Activated CD4-positive, CD25-positive, alpha-beta regulatory T cell (primary cell): ENCODE measurements at regions not wholly inside any gene's neighbourhood (a gene's known extent, or its start where the extent isn't known, plus 50 kb on each side); places are given as distances from the start of the nearest gene placed in this dataset.
"Not testable (repeated sequence)": the region's sequence is repeated elsewhere in the genome, so short reads cannot be mapped to it uniquely, and the experiment has no call there.

ENCODE experiments used
- DNase-seq, 4 experiments: peaks; one replicate each; lab custom pipeline; 2025; lab: John Stamatoyannopoulos, UW

DNA sequence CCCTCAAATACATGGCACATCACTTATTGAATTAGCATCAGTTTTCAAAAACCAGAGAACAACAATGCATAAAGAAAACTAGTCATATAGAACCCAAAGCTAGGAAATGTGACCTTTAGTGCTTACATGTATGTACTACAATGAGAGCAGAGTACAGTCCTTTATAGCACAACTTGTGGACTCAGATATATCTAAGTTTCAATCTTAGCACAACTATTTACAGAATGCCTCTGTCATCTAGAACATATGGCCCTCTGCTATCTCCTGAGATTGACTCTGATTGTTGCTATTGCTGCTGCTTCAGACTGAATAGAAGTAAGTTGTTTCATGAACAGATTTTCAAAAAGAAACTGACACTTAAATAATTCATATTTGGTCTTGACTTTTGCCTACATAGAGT is 1536.2 kb downstream of the EFNA5 start:
- DNase-seq, result no peak

DNA sequence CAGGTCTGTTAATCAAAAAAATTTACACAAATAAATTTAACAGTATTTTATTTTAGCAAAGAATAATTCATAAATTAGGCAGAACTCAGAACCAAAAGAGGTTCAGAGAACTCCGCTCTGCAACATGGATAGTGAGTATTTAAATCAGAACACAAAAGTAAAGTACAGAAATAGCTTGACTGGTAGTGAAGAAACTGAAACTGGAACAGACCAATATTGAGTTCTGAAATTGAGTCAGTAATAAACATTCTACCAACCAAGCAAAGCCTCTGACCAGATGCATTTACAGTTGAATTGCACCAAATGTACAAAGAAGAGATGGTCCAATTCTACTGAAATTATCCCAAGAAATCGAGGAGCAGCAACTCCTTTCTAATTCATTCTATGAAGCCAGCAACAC is 1542.8 kb downstream of the EFNA5 start:
- no peak for DNase-seq

DNA sequence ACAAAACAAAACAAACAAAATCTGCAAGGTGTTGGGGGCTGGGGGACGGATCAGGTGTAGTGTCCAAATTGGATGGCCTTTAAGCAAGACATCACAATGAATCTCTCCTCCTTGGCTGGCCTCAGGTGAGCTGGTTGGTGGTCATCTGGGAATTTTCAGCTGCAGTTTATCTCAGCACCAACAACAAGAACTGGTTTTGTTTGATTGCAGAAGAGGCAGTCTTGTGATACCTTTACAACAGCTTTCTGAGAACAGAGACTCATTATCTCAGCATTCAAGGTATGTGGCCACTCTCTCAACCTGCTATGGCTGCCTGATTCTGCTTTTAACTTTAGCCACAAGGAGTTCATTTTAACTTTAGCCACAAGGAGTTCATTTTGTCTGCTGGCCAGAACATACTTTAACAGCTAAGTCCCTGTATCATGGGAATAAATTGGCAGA is 1543.4 kb downstream of the EFNA5 start:
- no peak for DNase-seq

DNA sequence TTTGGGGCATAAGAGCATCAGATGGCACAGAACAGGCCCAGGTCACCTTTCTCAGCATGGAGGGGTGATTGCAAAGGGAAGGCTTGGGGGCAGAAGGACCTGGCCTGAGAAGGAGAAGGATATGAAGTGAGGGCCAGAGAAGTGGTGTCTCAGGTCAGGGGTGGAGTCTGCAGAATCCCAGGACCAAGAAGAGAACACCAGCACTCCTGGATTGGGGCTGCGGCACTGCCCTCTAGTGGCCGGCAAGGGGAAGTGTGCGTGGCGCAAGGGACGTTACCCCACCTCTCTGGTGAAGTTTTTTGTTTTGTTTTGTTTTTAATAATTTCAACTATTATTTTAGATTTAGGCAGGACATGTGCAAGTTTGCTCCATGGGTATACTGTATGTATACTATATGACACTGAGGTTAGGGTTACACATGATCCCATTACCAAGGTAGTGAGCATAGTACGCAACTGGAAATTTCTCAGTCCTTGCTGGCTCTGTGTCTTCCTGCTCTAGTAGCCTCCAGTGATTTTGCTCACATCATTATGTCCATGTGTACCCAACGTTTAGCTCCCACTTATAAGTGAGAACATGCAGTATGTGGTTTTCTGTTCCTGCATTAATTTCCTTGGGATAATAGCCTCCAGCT is 1548.6 kb downstream of the EFNA5 start:
- DNase-seq, result no peak

DNA sequence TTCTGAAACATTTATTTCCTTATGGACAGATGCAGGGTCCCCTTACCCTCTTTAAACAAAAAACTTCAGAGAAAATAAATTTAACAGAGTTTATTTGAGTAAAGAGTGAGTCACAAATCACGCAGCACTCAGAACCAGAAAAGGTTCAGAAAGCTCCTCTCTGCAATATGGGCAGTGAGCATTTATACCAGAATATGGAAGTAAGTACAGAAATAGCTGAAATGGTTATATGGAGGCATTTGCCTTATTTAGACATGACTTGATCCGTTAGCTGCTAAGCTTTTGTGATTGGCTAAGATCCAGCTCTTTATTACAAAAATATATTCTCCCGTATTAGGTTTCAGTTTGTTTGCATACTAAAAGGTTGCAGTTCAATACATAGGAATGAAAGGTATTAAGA is 1554.1 kb downstream of the EFNA5 start:
- DNase-seq, result no peak

DNA sequence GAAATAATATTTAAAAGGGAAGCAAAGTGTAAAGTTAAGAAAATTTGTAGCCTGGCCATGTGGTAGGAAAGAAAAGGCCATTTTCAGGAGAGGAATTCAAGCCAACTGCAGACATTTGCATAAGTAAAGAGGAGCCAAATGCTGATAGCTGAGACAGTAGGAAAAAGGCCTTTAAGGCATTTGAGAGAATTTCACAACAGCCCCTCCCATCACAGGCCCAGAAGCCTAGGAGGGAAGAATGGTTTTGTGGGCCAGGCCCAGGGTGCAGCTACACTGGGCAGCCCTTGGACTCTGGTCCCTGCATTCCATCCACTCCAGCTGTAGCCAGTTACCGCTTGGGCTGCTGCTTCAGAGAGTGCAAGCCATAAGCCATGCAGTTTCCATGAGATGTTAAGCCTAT is 1556.8 kb downstream of the EFNA5 start:
- DNase-seq, result no peak

DNA sequence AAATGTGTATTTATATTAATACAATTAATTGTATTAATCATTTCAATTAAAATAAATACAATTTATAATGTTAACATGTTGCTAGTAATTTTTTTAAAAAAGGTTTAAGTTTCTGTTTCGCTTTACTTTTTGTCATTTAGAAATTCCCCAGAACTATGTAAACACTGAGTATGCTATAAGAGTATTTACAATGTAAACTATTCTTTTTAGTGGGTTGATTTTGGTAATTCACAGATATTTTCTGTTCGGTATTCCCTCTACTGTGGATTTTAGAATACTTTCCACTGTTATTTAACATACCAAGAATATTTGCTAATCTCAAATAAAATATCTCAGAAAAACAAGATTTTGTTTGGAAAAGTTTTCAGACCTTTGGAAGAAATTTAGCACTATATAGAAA is 1564.4 kb downstream of the EFNA5 start:
- no peak for DNase-seq

DNA sequence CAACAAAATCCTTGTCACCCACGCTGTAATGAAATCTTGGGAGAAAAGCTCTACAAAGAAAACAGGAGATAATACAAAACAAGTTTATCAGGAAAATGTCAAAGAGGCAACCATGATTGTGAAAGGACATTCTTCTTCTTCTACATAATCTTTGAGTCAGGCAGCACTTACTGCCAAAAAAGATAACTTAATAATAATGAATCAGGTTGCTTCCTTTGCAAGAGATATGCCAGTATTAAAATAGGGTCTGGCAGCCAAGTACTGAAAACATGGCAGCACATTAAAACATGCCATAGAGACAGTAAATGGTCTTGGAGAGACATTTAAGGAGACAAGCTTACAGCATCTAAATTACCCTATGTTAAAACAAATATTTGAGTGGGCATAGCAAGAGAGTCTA is 1573.4 kb downstream of the EFNA5 start:
- no peak for DNase-seq

DNA sequence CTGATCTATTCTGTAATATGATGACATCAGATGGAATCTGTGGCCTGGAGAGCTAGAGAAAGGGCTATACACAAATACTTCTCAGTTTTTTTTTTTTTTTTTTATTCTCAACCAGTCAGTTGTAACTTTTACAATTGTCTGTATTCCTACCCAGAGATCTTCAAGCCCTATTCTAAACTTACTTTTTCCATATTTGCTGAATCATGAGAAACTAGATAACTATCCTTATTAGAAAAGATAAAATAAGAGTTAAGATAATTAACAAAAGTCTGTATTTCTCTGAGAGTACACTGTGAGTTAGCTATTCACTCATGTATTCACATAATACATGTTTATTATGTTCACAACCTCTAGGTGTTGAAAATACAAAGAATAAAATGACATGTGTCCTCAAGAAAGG is 1575.9 kb downstream of the EFNA5 start:
- no peak for DNase-seq

DNA sequence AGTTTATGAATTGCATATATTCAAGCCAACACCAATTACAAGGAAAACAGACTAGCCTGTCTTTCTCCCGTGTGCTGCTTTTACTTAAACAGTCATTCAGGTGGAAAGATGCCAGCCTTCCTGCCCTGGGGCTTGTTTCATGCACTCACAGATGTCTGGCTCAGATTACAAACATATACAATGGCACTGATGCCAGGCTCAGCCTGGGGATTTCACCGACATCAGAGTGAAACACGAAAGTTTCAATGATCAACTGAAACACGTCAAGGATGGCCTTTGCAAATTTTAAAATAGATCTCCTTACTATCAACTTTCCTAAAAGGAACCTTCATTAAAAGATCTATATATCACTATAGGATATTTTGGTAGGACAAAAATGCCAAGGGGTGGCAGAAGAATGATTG is 1576.5 kb downstream of the EFNA5 start:
- DNase-seq, result no peak

DNA sequence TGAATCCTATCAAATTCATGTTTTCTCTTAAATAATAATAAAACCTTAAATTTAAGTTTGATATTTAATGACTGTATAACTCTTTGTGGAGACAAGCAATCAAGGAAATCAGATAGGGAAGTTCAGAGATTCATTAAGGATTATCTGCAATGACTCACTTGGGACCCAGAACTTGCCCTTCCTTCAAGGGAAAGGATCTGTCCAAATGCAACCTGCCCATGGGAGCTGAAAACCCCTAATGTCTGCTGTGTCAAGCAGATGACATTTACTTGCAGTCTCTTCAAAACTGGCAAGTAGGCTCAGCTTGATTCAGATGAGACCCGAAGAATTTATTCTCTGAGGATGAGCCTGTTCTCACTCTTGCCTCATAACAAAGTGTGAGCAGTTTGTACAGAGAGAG is 1577.6 kb downstream of the EFNA5 start:
- DNase-seq, result no peak

DNA sequence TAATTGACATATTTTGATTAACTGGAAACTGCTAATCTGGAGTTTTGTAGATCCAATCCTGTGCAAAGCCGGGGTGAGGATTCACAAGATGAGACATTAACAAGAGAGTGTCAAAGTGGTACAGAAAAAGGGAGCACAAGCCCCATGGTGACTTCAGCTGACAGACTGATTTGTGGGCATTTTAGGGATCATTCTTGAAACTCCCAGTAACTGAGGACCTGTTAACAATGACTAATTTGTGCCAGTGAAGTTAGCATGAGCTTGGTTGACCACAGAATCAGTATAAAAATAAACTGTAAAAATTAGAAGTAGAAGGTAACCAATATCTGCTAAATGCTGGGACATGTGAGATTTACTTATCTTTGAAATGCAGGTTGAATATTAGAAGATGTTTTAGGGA is 1578.3 kb downstream of the EFNA5 start:
- no peak for DNase-seq

DNA sequence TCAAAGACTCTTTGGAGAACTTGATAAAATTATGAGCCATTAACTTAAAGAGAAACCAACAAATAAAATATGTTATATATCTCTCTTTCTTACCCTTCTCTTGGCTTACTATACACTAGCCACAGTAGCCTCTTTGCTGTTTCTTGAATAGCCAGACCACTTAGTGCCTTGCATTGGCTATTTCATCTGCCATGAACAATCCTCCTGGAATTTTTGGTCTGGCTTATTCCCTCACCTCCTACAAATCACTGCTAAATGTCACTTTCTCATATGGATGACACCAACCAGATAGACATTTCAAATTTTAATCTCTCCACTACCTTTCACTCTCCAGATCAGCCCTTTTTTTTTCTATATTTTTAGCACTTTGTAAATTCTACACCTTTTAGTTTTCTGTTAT is 1581.7 kb downstream of the EFNA5 start:
- DNase-seq, result no peak

DNA sequence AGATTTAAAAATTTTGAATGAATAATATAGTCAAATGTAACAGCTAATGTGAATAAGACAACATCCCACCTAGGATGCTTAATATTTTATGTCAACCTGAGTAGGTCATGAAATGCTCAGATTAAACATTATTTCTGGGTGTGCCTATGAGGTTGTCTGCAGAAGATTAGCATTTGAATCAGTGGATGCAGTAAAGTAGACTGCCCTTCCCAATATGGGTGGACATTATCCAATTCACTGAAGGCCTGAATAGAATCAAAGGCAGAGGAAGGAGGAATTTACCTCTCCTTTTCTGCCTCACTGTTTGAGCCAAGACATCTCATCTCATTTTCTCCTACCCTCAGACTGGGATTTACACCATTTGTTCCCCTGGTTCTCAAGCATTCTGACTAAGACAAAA is 1582.3 kb downstream of the EFNA5 start:
- DNase-seq, result no peak

DNA sequence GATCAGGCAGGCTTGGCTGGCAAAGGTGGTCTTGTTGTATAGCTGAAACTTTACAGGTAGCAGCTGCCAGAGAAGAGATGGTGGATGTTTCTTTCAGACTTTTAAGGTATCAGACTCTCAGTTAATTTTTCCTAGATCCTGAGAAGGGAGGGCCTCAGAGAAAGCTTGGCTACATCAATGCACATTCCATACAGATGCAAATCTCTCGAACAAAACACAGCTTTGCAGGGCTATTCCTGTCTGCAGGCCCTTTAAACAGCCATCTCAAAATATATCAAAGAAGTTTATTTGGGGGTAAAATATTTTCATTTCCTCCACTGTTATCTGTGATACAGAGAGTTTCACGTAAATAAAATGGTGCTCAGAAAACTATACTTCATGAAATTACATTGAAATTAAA is 1584.4 kb downstream of the EFNA5 start:
- no peak for DNase-seq

DNA sequence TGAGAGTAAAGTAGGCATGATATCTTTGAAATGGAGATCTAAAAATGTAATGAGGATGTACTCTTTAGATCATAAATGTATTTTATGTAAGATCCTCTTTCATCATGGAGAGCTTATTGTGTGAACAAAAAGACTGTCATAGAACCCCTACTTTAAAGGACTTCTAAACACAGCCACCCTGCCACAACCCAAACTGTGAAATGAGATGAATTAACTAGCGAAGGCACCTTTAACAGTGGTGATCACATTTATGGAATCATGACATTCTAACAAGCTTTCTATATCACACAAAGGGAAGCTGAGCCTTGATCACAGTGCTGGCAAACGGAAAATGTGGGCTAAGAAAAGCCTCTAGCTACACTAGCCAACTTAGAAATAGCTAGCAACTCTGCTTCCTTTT is 1585.2 kb downstream of the EFNA5 start:
- DNase-seq, result no peak

DNA sequence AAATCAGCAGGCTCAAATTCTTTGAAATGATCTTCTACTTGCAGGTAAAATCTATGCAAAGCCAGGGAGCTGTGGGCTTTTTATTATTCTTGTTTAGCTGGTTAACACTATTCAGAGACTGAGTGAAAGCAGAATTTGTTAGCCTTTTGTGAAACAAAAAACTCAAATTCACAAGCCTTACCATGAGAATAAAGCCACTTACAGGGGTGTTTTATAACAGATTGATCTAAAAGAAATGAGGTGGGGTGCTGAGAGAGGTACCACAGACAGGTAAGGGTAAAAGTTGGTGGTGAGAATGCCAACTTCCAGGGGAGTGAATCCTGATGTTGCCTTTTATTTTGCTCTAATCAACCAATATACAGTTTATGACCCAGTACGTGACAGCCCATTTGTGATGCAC is 1585.6 kb downstream of the EFNA5 start:
- DNase-seq, result no peak

DNA sequence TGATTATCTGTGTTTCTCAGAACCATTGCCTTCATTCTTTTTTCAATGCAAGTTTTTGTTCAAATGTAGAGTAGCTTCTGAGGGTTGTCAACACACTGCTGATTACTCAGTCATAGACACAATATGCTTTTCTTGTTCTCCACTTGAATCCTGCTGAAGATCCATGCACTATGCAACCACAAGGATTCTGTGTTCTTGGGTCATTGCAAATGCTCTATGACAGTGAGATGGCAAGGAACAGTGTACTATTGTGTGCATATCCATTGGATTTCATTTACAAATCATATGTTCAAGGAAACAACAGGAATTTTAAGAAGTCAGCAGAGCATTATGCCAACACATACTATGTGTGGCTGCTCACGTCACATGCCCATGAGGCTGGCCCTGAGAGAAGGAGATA is 1590.2 kb downstream of the EFNA5 start:
- DNase-seq, result no peak

DNA sequence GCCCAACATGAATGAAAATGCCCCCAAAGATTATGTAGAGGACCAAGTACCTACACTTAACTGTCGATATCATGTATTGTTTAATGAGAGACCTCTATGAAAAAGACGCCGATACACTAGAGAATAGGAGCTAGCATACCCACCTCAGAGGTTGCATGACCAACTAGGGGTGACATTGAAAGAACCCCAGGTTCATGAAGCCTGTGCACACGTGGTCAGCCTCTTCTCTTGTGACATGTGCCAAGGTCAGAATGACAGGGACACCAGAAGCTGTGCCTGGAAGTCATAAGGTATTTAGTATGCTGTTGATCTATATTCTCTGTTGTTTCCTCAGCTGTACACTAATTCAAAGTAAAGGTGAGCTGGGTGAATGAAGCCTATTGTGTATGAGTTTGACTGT is 1594.1 kb downstream of the EFNA5 start:
- DNase-seq, result no peak

DNA sequence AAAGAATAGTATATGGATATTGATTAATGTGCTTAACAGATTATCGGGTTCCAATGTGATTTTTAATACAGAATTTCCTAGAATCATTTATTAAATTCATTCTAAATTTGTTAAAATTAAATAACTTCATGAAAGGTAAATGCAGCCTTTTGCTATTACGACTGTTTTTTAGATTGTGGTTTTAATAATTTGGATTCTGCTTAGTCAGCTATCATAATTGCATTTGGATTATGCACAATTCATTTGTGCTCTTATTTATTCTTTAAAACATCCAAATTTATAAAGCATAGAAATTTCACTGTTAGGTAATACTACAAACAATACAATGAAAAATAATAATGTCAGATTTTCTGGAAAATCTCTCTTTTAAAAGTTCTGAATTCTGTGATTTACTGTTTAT is 1598.5 kb downstream of the EFNA5 start:
- no peak for DNase-seq

DNA sequence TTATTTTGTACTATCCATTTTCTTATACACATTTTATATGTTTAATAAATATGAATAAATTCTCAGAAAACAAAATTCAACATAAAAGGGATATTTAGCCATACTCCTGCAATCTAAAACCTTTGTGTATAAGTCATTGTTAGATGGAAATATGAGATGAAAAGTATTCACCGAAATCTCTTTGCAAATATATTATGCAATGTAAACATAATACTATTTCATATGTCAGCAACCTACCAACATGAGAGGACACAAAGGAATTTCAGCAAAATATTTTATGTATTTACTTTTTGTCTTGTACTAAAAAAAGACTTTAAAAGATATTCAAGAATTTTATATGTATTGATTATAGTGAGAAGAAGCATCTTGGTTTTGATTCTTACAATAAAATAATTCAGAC is 1623.4 kb downstream of the EFNA5 start:
- no peak for DNase-seq

DNA sequence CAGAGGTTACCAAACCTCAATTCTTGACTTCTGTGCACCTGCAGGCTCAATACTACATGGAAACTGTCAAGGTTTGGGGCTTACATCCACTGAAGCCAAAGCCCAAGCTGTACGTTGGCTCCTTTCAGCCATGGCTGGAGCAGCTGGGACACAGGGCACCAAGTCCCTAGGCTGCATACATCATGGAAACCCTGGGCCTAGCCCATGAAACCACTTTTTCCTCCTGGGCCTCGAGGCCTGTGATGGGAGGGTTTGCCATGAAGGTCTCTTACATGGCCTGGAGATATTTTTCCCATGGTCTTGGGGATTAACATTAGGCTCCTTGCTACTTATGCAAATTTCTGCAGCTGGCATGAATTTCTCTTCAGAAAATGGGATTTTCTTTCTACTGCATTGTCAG is 1638.7 kb downstream of the EFNA5 start:
- not testable (repeated sequence) for DNase-seq

DNA sequence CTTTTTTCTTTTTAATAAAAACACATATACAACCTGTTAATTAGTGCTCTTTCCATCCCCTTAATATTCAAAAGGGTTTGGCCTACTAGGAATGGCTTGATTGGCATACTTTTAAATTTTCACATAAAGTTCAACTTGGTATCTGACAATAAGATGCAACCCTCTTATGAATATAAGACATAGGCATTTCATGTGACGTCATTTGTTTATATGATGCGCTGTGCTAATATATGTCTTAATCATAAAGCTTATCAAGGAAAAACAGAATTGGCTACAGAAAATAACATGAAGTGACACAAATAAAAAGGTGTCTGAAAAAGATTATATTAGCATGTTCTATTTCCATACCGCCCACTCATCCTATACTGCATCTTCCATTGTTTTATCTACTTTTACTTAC is 1642.4 kb downstream of the EFNA5 start:
- DNase-seq, result no peak

DNA sequence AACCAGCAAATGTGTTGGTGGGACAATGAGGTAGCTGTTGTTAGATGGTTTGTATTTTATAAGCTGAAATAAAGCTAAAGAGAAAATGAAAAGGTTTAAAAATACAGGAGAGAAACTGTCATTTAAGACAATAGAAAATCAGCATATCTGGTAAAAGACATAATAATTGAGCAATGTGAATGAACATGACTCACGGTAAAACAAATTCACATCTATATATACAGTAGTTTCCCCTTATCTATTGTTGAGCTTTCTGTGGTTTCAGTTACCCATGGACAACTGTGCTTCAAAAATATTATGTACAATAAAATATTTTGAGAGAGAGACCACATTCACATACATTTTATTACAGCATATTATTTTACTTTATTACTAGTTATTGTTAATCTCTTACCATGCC is 1649.8 kb downstream of the EFNA5 start:
- no peak for DNase-seq

DNA sequence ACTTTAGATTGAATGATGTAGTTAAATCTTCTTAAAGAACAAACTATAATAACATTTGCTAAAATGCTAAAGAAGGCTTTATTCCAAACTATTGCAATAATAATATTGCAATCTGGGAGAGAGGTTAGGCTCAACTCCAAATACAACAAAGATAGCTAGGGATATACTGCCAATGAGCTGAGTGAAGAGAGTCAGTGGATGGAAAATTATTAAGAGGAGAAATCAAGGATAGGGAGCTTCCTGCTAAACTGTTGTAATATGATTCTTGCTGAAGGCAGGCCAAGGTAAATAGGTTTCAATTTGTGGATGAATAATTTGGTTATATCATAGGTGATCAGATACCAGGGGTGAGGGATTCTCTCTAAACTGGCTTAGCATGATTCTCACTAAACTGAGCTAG is 1651.5 kb downstream of the EFNA5 start:
- DNase-seq, result no peak
